HL-60 (cell line): ENCODE measurements at regions not wholly inside any gene's neighbourhood (a gene's known extent, or its start where the extent isn't known, plus 50 kb on each side); places are given as distances from the start of the nearest gene placed in this dataset.

Source experiments
- DNase-seq, 2 experiments: peaks; one replicate each; pipeline ENCODE4 v3.0.0-alpha.2; 2010 to 2020; ENCODE audit warnings: low read depth in 1 of 2, low spot score in 1 of 2
- H3K27ac ChIP-seq: fragments of 250-450 bp; sonication (Bioruptor Pico); replicated peaks from 2 replicates; pipeline ENCODE4 v1.5.1; 2020; ENCODE audit warnings: mild to moderate bottlenecking, moderate library complexity
- H3K27me3 ChIP-seq: fragments of 250-450 bp; sonication (Bioruptor Pico); 2 replicates; pipeline ENCODE4 v1.5.1; 2021; ENCODE audit warnings: mild to moderate bottlenecking, moderate library complexity; ENCODE audit not compliant: insufficient read depth, poor library complexity, severe bottlenecking
- H3K4me3 ChIP-seq: replicated peaks from 2 replicates; pipeline ENCODE4 v1.5.1; 2011; ENCODE audit warnings: mild to moderate bottlenecking, control low read depth, low read length; ENCODE audit not compliant: insufficient read depth
- CTCF ChIP-seq: IDR thresholded peaks from one replicate; pipeline ENCODE4 v1.5.1; 2011; ENCODE audit warnings: low read length, control low read depth, inconsistent platforms; ENCODE audit not compliant: insufficient read depth
- GABPA ChIP-seq: IDR thresholded peaks from 2 replicates; pipeline ENCODE4 v1.6.1; 2012; ENCODE audit warnings: low read depth
- POLR2AphosphoS5 ChIP-seq: IDR thresholded peaks from 2 replicates; pipeline ENCODE4 v1.6.1; 2012; ENCODE audit warnings: low read depth
- REST ChIP-seq: IDR thresholded peaks from 2 replicates; pipeline ENCODE4 v1.6.1; 2012; ENCODE audit warnings: low read depth; ENCODE audit not compliant: insufficient replicate concordance
- SPI1 ChIP-seq: IDR thresholded peaks from 2 replicates; pipeline ENCODE4 v1.6.1; 2012; ENCODE audit warnings: low read depth, mild to moderate bottlenecking, borderline replicate concordance

GRCh38 chr12:103197725-103198388, 240.4 kb downstream of the ASCL1 start:
- DNase-seq, result no peak
- no peak overlapping the region for H3K27ac ChIP-seq
- no peaks in the 10 kb centered on the region for H3K27me3 ChIP-seq
- TF ChIP-seq SPI1, result no peak
- no peak for TF ChIP-seq CTCF
- no peak for TF ChIP-seq REST
- no peak overlapping the region for H3K4me3 ChIP-seq

GRCh38 chr12:103198499-103198898, 241.0 kb downstream of the ASCL1 start:
- no peak for TF ChIP-seq POLR2AphosphoS5
- no peak for TF ChIP-seq GABPA
- no peak for TF ChIP-seq REST
- no peak for TF ChIP-seq SPI1
- no peak for TF ChIP-seq CTCF
- no peak for DNase-seq
- no peak overlapping the region for H3K4me3 ChIP-seq
- no peaks in the 10 kb centered on the region for H3K27me3 ChIP-seq
- no peak overlapping the region for H3K27ac ChIP-seq

- Histone ChIP-seq H3K27ac (no peak overlapping the region), H3K27me3 (no peaks in the 10 kb centered on the region), H3K4me3 (no peak overlapping the region)
- no peak for TF ChIP-seq SPI1
- no peak for DNase-seq
These were observed 248.4 kb downstream of the ASCL1 start for GRCh38 chr12:103205906-103206305.

GRCh38 chr12:103207936-103208335, 250.5 kb downstream of the ASCL1 start:
- no peak for TF ChIP-seq GABPA
- no peak for TF ChIP-seq REST
- TF ChIP-seq CTCF, result no peak
- no peak for TF ChIP-seq POLR2AphosphoS5
- no peak for TF ChIP-seq SPI1
- DNase-seq, result no peak
- Histone ChIP-seq H3K4me3 (no peak overlapping the region), H3K27me3 (no peaks in the 10 kb centered on the region), H3K27ac (no peak overlapping the region)
